ENCODE measurements at regions not wholly inside any gene's neighbourhood (a gene's known extent, or its start where the extent isn't known, plus 50 kb on each side); places are given as distances from the start of the nearest gene placed in this dataset.
A peak's percentile ranks its signal among the peaks of the same experiment; 100 is the strongest.

DNA sequence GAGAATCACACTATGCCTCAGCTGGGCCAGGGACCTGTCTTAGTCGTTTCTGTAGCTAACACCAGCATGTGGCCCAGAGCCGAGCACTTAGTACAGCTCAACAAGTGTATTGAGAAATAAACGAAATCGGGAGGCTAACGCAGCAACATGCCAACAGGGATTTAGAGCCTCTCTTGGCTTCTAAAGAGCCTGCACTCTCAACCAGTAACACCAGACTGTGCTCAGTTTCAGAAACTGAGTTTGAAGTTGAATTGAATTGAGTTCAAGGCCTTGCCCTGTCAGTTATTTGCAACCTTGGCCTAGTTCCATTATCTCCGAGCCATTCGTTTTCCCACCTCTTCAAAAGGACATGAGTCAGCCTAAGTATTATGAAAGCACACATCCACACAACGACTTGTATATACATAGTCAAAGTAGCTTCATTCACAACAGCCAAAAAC lies 71.3 kb upstream of the LDB2 start:
- no peaks in the 10 kb centered on the region for H3K36me3 ChIP-seq (replicated peaks in 1 of 2; ENCODE audit: insufficient read depth in 1 of 2, low read depth in 2 of 2)
- intact Hi-C loops (cut with DNase I) = no loop called here
- ATAC-seq (no peak), DNase-seq (peak; percentile 14 to 30 (median 21))
- no peak overlapping the region for H3K27ac ChIP-seq
- H3K4me1 ChIP-seq = no peaks in the 10 kb centered on the region
- TF ChIP-seq POLR2A (IDR thresholded peaks at IDR 0.05) = no peak
- TF ChIP-seq, protein P1, sequence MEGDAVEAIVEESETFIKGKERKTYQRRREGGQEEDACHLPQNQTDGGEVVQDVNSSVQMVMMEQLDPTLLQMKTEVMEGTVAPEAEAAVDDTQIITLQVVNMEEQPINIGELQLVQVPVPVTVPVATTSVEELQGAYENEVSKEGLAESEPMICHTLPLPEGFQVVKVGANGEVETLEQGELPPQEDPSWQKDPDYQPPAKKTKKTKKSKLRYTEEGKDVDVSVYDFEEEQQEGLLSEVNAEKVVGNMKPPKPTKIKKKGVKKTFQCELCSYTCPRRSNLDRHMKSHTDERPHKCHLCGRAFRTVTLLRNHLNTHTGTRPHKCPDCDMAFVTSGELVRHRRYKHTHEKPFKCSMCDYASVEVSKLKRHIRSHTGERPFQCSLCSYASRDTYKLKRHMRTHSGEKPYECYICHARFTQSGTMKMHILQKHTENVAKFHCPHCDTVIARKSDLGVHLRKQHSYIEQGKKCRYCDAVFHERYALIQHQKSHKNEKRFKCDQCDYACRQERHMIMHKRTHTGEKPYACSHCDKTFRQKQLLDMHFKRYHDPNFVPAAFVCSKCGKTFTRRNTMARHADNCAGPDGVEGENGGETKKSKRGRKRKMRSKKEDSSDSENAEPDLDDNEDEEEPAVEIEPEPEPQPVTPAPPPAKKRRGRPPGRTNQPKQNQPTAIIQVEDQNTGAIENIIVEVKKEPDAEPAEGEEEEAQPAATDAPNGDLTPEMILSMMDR (IDR thresholded peaks at IDR 0.05) = no peak
- H3K4me3 ChIP-seq = no peak overlapping the region
- H3K27me3 ChIP-seq = no peaks in the 10 kb centered on the region
- H3K9me3 ChIP-seq = no peaks in the 10 kb centered on the region
- 49 to 52% methylated on average over 8 of the region's 8 CpGs for WGBS, 2 donors

DNA sequence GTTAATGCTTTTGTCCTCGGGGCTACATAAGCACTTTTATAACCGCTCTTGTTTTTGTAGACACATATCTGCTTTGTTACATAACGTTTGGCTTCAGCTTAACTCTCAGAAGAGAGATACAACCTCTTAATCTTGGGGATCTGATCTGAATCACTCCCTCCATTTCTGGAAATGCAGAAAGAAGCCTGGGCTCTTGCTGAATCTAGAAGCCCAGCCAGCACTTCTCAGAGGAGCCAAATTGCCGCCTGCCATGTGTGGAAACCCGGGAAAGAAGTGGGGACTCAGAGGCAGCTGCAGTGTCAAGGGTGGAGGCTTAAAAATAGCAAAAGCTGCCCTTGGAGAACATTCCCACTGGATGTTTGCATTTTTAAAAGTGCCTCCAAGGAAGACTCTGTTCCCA lies 69.3 kb upstream of the LDB2 start:
- Histone ChIP-seq H3K4me1 (no peaks in the 10 kb centered on the region), H3K27ac (no peak overlapping the region), H3K9me3 (no peaks in the 10 kb centered on the region), H3K36me3 (replicated peaks in 1 of 2; ENCODE audit: insufficient read depth in 1 of 2, low read depth in 2 of 2) (no peaks in the 10 kb centered on the region), H3K27me3 (no peaks in the 10 kb centered on the region), H3K4me3 (no peak overlapping the region)
- ATAC-seq = peak; percentile 18
- WGBS, 2 donors = 55 to 64% methylated on average over 5 of the region's 5 CpGs
- TF ChIP-seq POLR2A (IDR thresholded peaks at IDR 0.05) = no peak
- TF ChIP-seq, protein P1 (IDR thresholded peaks at IDR 0.05) = no peak
- intact Hi-C loops (cut with DNase I) = no loop called here
- DNase-seq = peak in 3 of 4 donors; percentile 8 to 21 (median 18)

DNA sequence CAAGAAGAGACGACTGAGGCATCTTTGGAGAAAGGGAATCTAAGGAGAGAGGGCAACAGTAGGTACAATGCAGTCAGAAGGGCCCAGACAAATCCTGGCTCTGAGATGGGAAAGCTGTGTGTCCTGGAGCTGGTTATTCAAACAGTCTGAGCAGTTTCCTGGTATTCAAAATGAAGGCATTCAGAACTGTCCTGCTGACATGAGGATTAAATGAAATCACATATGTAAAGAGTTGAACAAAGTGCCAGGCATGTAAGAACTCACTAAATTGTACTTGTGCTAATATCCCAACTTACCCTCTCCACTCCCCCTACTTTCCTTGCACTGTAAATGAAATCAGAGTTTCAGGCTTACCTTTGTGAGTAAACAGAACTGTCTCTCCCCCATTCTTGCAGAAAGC lies 60.9 kb upstream of the LDB2 start:
- no peaks in the 10 kb centered on the region for H3K4me1 ChIP-seq

DNA sequence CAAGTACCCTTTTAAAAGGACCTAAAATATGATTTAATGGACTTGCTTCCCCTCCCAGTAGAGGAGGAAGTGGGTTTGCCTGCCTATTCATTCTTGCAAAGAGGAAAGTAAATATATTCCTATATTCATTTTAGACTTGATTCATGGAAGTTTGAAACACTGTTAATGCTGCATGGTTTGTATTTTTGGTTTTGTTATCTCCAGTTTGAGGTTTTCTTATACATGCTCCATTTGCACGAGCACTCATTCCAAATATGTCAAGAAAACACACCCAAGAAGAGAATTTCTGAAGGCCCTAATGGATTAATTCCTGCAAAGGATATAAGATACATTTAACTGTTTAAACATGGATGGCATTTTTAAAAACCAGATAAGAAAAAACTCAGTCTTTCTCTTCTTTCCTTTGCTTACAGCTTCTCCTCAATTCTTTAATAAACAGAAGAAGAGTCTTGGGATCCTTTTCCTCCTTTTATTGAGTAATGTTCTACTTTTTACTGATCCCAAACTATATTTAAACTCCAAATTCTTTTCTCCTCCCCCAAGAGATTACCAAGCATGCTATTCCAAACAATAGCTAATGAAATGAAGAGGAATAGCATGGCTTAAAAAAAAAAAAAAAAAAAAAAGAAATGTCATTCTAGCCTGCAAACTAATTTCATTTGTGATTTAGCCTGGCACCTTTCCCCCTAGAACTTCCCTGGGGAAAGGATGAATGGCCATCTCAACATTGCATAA lies 54.6 kb upstream of the LDB2 start:
- no peak for ATAC-seq
- Histone ChIP-seq H3K27ac (no peak overlapping the region), H3K4me3 (no peak overlapping the region), H3K4me1 (no peaks in the 10 kb centered on the region), H3K27me3 (no peaks in the 10 kb centered on the region), H3K36me3 (replicated peaks in 1 of 2; ENCODE audit: insufficient read depth in 1 of 2, low read depth in 2 of 2) (no peaks in the 10 kb centered on the region), H3K9me3 (peaks cover 0 to 6% (median 0%) of the 10 kb centered on the region in 3 donors)
- TF ChIP-seq, protein P1 (IDR thresholded peaks at IDR 0.05) = no peak
- TF ChIP-seq POLR2A (IDR thresholded peaks at IDR 0.05) = no peak
- no peak for DNase-seq
- 18 to 27% methylated on average over 1 of the region's 1 CpG for WGBS, 2 donors
- intact Hi-C loops (cut with DNase I) = no loop called here

More for the DNA sequence above, 60.9 kb upstream of the LDB2 start:
- no peaks in the 10 kb centered on the region for H3K36me3 ChIP-seq (replicated peaks in 1 of 2; ENCODE audit: insufficient read depth in 1 of 2, low read depth in 2 of 2)
- TF ChIP-seq POLR2A (IDR thresholded peaks at IDR 0.05) = no peak
- TF ChIP-seq, protein P1 (IDR thresholded peaks at IDR 0.05) = no peak
- intact Hi-C loops (cut with DNase I) = no loop called here
- H3K27ac ChIP-seq = no peak overlapping the region
- H3K4me3 ChIP-seq = no peak overlapping the region
- DNase-seq (no peak), ATAC-seq (no peak)
- no peaks in the 10 kb centered on the region for H3K27me3 ChIP-seq
- WGBS, 2 donors = 40 to 53% methylated on average over 1 of the region's 1 CpG
- peaks cover 0 to 6% (median 0%) of the 10 kb centered on the region in 3 donors for H3K9me3 ChIP-seq

DNA sequence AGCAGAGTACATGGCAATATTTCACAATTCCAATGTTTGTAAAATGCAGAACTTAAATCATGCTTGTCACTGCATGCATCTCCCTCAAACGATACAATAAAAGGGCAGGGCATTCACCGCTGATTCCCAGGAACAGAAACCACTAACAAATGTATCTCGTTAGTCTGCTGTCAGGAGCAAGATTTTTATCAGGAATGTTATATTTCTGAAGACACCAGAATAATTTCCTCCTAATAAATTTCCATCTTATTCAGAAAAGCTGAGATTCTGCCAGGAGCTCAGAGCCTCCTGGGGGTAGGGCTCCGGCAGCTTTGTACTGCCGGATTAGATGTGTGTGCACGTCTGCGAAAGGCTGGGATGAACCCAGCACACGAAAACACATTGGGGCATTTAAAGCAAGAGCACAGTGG lies 54.0 kb upstream of the LDB2 start:
- DNase-seq (no peak), ATAC-seq (no peak)
- no peak overlapping the region for H3K4me3 ChIP-seq
- H3K27ac ChIP-seq = no peak overlapping the region
- H3K4me1 ChIP-seq = no peaks in the 10 kb centered on the region
- intact Hi-C loops (cut with DNase I) = no loop called here
- WGBS, 2 donors = 28 to 53% methylated on average over 8 of the region's 8 CpGs
- H3K9me3 ChIP-seq = peaks cover 0 to 6% (median 0%) of the 10 kb centered on the region in 3 donors
- H3K36me3 ChIP-seq (replicated peaks in 1 of 2; ENCODE audit: insufficient read depth in 1 of 2, low read depth in 2 of 2) = no peaks in the 10 kb centered on the region
- no peaks in the 10 kb centered on the region for H3K27me3 ChIP-seq
- no peak for TF ChIP-seq POLR2A (IDR thresholded peaks at IDR 0.05)
- TF ChIP-seq, protein P1 (IDR thresholded peaks at IDR 0.05) = no peak

All from body of pancreas (tissue), 4 donors.